Caki2 (cell line): ENCODE measurements at regions not wholly inside any gene's neighbourhood (a gene's known extent, or its start where the extent isn't known, plus 50 kb on each side); places are given as distances from the start of the nearest gene placed in this dataset.

Experiments used
- DNase-seq: peaks from one replicate; pipeline ENCODE4 v3.0.0-alpha.2; 2015; ENCODE audit warnings: low read depth
- in situ Hi-C: cut with HindIII; loops from 2 replicates; pipeline ENCODE4 v1.10.0; 2016; ENCODE audit warnings: low sequenced_read_pairs, low pct_unique_long_range_greater_than_20kb, mixed read lengths

GRCh38 chr12:67370979-67371378, 101.8 kb downstream of the CAND1 start:
- peak; percentile 75 for DNase-seq
- in situ Hi-C loops = no loop called here

GRCh38 chr12:67377021-67377420, 107.9 kb downstream of the CAND1 start:
- in situ Hi-C loops = no loop called here
- DNase-seq = no peak

GRCh38 chr12:67377541-67377940, 108.4 kb downstream of the CAND1 start:
- DNase-seq = no peak
- in situ Hi-C loops = no loop called here

GRCh38 chr12:67382241-67382871, 113.2 kb downstream of the CAND1 start:
- DNase-seq = no peak
- in situ Hi-C loops = no loop called here

- in situ Hi-C loops = no loop called here
- no peak for DNase-seq
Measured at GRCh38 chr12:67386869-67387565, 117.9 kb downstream of the CAND1 start.

- in situ Hi-C loops = no loop called here
- no peak for DNase-seq
Measured at GRCh38 chr12:67388331-67389138, 119.4 kb downstream of the CAND1 start.

- in situ Hi-C loops = no loop called here
- no peak for DNase-seq
Measured at GRCh38 chr12:67390273-67390672, 121.1 kb downstream of the CAND1 start.

- in situ Hi-C loops = no loop called here
- no peak for DNase-seq
Measured at GRCh38 chr12:67391034-67391433, 121.9 kb downstream of the CAND1 start.

GRCh38 chr12:67391656-67392055, 122.5 kb downstream of the CAND1 start:
- in situ Hi-C loops = no loop called here
- no peak for DNase-seq

GRCh38 chr12:67394550-67394949, 125.4 kb downstream of the CAND1 start:
- in situ Hi-C loops = no loop called here

GRCh38 chr12:67400742-67401141, 131.6 kb downstream of the CAND1 start:
- DNase-seq = no peak
- in situ Hi-C loops = no loop called here

More at GRCh38 chr12:67394550-67394949, 125.4 kb downstream of the CAND1 start:
- DNase-seq = no peak

- no peak for DNase-seq
- in situ Hi-C loops = no loop called here
Measured at GRCh38 chr12:67410246-67410645, 141.1 kb downstream of the CAND1 start.

GRCh38 chr12:67410667-67411067, 141.5 kb downstream of the CAND1 start:
- in situ Hi-C loops = no loop called here
- DNase-seq = no peak

- in situ Hi-C loops = no loop called here
Measured at GRCh38 chr12:67411562-67411961, 142.4 kb downstream of the CAND1 start.

GRCh38 chr12:67413577-67413976, 144.4 kb downstream of the CAND1 start:
- in situ Hi-C loops = no loop called here
- peak; percentile 66 for DNase-seq

More at GRCh38 chr12:67411562-67411961, 142.4 kb downstream of the CAND1 start:
- no peak for DNase-seq

GRCh38 chr12:67414011-67414715, 145.0 kb downstream of the CAND1 start:
- no peak for DNase-seq
- in situ Hi-C loops = no loop called here

GRCh38 chr12:67415473-67415872, 146.3 kb downstream of the CAND1 start:
- in situ Hi-C loops = no loop called here
- DNase-seq = peak; percentile 47

GRCh38 chr12:67419810-67420209, 150.7 kb downstream of the CAND1 start:
- no peak for DNase-seq
- in situ Hi-C loops = no loop called here

- no peak for DNase-seq
- in situ Hi-C loops = no loop called here
Measured at GRCh38 chr12:67420506-67420905, 151.3 kb downstream of the CAND1 start.
